Activated B cell treated with CpG ODN at 0.5 μM for 24 hours (primary cell): ENCODE measurements at regions not wholly inside any gene's neighbourhood (a gene's known extent, or its start where the extent isn't known, plus 50 kb on each side); places are given as distances from the start of the nearest gene placed in this dataset.

ENCODE experiments used
- ATAC-seq: fragments of 200-7000 bp; cut with Tn5 transposase; one replicate; pipeline ENCODE4 v1.10.0; 2021; ENCODE audit warnings: low read depth, mild to moderate bottlenecking, moderate library complexity
- CTCF ChIA-PET: fragments of 350-600 bp; sonication (Branson Sonifier 250); formaldehyde crosslinking; loops from one replicate; lab custom pipeline; 2021; ENCODE audit warnings: antibody characterized with exemption; lab: Charles Lee
- POLR2A ChIA-PET: fragments of 350-600 bp; sonication (Branson Sonifier 250); formaldehyde crosslinking; loops from one replicate; lab custom pipeline; 2021; ENCODE audit warnings: antibody characterized with exemption; lab: Charles Lee
- DNase-seq: peaks from one replicate; pipeline ENCODE4 v3.0.0; 2022
- H3K27ac Mint-ChIP-seq: one replicate; pipeline ENCODE4 v1.8.0; 2020; ENCODE audit warnings: mixed read lengths
- H3K27me3 Mint-ChIP-seq: one replicate; pipeline ENCODE4 v1.8.0; 2021; ENCODE audit warnings: mixed read lengths
- H3K36me3 Mint-ChIP-seq: one replicate; pipeline ENCODE4 v1.8.0; 2021; ENCODE audit warnings: low read depth, mixed read lengths
- H3K4me1 Mint-ChIP-seq: one replicate; pipeline ENCODE4 v1.8.0; 2021; ENCODE audit warnings: mixed read lengths
- H3K4me3 Mint-ChIP-seq: one replicate; pipeline ENCODE4 v1.8.0; 2020; ENCODE audit warnings: mild to moderate bottlenecking, mixed read lengths
- H3K9me3 Mint-ChIP-seq: one replicate; pipeline ENCODE4 v1.8.0; 2020; ENCODE audit warnings: mixed read lengths
- intact Hi-C: fragments of 100-400 bp; cut with micrococcal nuclease; formaldehyde crosslinking; loops from one replicate; pipeline ENCODE4 v1.15.1; 2024
- TF ChIP-seq, protein P1 (sequence below): fragments of 200-600 bp; IDR thresholded peaks from one replicate; pipeline ENCODE4 v1.8.0; 2022; ENCODE audit warnings: antibody characterized with exemption, mild to moderate bottlenecking

DNA sequence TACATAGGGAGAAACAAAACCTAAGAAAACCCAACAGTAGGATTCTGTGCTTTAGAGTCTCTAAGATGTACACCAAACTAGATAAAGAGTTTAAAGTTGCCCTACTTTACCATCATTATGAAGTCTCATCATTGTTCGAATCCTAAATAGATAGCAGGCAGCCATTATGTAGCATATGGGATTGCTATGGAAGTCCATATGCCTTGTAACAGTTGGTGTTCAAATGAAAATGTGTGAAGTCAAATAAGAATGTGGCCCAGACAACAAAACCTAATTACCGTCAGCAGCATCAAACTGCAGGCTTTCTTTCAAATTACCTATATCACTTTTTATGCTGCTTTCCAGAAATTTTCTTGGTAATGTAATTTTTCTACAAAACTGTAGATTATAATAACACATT, 1380.1 kb downstream of the GRIK2 start:
- ATAC-seq, result no peak
- no peak overlapping the region for H3K27ac Mint-ChIP-seq
- H3K4me1 Mint-ChIP-seq, result no peaks in the 10 kb centered on the region
- CTCF ChIA-PET, result no interaction called here
- no peaks in the 10 kb centered on the region for H3K27me3 Mint-ChIP-seq
- POLR2A ChIA-PET, result no interaction called here
- H3K9me3 Mint-ChIP-seq, result peaks cover 9% of the 10 kb centered on the region
- no peaks in the 10 kb centered on the region for H3K36me3 Mint-ChIP-seq
- H3K4me3 Mint-ChIP-seq, result no peak overlapping the region
- intact Hi-C loops, result no loop called here
- DNase-seq, result no peak
- TF ChIP-seq, protein P1, sequence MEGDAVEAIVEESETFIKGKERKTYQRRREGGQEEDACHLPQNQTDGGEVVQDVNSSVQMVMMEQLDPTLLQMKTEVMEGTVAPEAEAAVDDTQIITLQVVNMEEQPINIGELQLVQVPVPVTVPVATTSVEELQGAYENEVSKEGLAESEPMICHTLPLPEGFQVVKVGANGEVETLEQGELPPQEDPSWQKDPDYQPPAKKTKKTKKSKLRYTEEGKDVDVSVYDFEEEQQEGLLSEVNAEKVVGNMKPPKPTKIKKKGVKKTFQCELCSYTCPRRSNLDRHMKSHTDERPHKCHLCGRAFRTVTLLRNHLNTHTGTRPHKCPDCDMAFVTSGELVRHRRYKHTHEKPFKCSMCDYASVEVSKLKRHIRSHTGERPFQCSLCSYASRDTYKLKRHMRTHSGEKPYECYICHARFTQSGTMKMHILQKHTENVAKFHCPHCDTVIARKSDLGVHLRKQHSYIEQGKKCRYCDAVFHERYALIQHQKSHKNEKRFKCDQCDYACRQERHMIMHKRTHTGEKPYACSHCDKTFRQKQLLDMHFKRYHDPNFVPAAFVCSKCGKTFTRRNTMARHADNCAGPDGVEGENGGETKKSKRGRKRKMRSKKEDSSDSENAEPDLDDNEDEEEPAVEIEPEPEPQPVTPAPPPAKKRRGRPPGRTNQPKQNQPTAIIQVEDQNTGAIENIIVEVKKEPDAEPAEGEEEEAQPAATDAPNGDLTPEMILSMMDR, result no peak

DNA sequence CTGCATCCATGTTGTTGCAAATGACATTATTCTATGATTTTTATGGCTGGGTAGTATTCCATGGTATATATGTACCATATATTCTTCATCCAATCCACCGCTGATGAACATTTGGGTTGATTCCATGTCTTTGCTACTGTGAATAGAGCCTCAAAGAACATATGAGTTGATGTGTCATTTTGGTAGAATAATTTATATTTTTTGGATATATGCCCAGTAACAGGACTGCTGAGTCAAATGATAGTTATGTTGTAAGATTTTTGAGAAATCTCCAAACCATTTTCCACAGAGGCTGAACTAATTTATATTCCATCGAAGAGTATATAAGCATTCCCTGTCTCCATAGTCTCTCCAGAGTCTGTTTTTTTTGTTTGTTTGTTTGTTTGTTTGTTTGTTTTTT, 1373.5 kb downstream of the GRIK2 start:
- Mint-ChIP-seq H3K27ac (no peak overlapping the region), H3K27me3 (no peaks in the 10 kb centered on the region), H3K4me1 (no peaks in the 10 kb centered on the region), H3K4me3 (no peak overlapping the region), H3K36me3 (no peaks in the 10 kb centered on the region), H3K9me3 (peaks cover 15% of the 10 kb centered on the region)
- no peak for ATAC-seq
- DNase-seq, result no peak
- POLR2A ChIA-PET, result no interaction called here
- intact Hi-C loops, result no loop called here
- CTCF ChIA-PET, result no interaction called here
- TF ChIP-seq, protein P1, result no peak

DNA sequence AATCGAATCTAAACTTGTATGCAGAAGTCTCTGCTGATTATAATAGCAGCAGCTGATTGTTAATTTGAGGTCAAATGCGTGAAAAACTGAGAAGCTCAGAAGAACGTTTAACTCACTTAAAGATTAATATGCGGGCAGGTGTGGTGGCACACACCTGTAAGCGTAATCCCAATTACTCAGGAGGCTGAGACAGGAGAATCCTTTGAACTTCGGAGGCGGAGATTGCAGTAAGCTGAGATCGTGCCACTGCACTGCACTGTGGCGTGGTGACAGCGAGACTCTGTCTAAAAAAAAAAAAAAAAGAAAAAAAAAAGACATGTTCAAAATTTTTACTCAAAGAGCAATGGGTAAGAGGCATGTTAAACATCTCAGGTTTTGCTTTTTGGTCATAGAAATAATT, 1370.8 kb downstream of the GRIK2 start:
- intact Hi-C loops, result no loop called here
- Mint-ChIP-seq H3K27ac (no peak overlapping the region), H3K4me1 (no peaks in the 10 kb centered on the region), H3K36me3 (no peaks in the 10 kb centered on the region), H3K9me3 (peaks cover 12% of the 10 kb centered on the region), H3K4me3 (no peak overlapping the region), H3K27me3 (no peaks in the 10 kb centered on the region)
- POLR2A ChIA-PET, result no interaction called here
- DNase-seq, result no peak
- CTCF ChIA-PET, result no interaction called here
- TF ChIP-seq, protein P1, result no peak
- no peak for ATAC-seq

DNA sequence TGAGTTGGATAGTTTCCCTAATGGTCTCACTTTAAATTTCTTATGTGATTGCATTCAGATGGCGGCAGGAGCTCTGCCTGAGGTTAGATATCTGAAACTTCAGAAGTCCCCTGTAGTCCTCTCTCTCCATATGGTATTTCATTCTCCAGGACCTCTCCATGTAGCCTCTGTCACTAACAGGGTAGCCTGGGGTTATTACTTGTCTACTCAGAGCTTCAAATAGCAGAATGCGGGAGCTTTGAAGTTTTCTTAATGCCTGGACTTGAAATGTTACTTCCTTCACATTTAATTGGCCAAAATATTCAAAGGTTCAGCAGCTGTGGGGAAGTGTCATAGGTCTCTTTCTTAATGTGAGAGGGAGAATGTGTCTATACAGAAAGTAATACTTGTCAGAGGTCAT, 1370.4 kb downstream of the GRIK2 start:
- ChIA-PET CTCF (no interaction called here), POLR2A (no interaction called here)
- Mint-ChIP-seq H3K36me3 (no peaks in the 10 kb centered on the region), H3K9me3 (peaks cover 8% of the 10 kb centered on the region), H3K4me3 (no peak overlapping the region), H3K4me1 (no peaks in the 10 kb centered on the region), H3K27ac (no peak overlapping the region), H3K27me3 (no peaks in the 10 kb centered on the region)
- ATAC-seq (no peak), DNase-seq (no peak)
- intact Hi-C loops, result no loop called here
- TF ChIP-seq, protein P1, result no peak

DNA sequence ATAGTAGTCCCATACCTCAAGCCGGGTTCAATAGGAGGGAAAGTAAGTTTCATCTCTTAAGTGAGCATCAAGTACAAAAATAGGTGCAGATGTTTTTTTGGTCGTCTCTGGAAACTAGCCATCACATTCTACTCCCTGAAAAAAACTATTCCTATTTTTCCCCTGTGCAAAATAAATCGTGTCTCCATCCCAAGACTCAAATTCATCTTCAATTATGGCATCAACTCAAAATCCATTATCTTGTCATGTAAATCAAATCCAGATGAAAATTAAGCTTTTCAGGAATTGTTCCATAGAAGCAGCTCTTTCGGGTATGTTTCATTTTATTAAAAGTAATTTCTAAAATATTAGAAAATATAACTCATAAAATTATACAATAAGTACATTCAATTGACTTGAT, 1368.4 kb downstream of the GRIK2 start:
- Mint-ChIP-seq H3K27ac (no peak overlapping the region), H3K36me3 (no peaks in the 10 kb centered on the region)
- intact Hi-C loops, result no loop called here

More for the DNA sequence above, 1368.4 kb downstream of the GRIK2 start:
- no peak for ATAC-seq
- ChIA-PET POLR2A (no interaction called here), CTCF (no interaction called here)
- no peaks in the 10 kb centered on the region for H3K27me3 Mint-ChIP-seq
- H3K4me3 Mint-ChIP-seq, result no peak overlapping the region
- no peaks in the 10 kb centered on the region for H3K4me1 Mint-ChIP-seq
- TF ChIP-seq, protein P1, result no peak
- DNase-seq, result no peak
- peaks cover 6% of the 10 kb centered on the region for H3K9me3 Mint-ChIP-seq
